ENCODE measurements at regions not wholly inside any gene's neighbourhood (a gene's known extent, or its start where the extent isn't known, plus 50 kb on each side); places are given as distances from the start of the nearest gene placed in this dataset.

- no peak for TF ChIP-seq ZFX (IDR thresholded peaks at IDR 0.05; ENCODE audit: borderline replicate concordance)
- TF ChIP-seq CTCF (IDR thresholded peaks at IDR 0.05), result no peak
- no peak overlapping the region for H3K27ac ChIP-seq
These were observed 99.7 kb downstream of the RND3 start for GRCh38 chr2:150387586-150388288.

DNA sequence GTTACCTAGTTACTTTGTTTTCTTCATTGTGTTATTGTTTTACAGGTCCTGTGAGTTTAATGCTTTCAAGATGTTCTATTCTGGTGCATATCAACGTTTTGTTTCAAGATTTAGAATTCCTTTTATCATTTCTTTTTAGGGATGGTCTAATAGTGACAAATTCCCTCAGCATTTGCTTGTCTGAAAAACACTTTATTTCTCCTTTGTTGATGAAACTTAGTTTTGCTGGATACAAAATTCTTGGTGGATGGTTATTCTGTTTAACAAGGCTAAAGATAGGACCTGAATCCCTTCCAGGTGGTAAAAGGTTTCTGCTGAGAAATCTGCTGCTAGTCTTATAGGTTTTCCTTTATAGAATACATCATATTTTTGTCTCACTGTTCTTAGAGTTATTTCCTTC lies 102.3 kb downstream of the RND3 start:
- no peak overlapping the region for H3K27ac ChIP-seq
- TF ChIP-seq CTCF (IDR thresholded peaks at IDR 0.05), result no peak
- TF ChIP-seq ZFX (IDR thresholded peaks at IDR 0.05; ENCODE audit: borderline replicate concordance), result no peak

DNA sequence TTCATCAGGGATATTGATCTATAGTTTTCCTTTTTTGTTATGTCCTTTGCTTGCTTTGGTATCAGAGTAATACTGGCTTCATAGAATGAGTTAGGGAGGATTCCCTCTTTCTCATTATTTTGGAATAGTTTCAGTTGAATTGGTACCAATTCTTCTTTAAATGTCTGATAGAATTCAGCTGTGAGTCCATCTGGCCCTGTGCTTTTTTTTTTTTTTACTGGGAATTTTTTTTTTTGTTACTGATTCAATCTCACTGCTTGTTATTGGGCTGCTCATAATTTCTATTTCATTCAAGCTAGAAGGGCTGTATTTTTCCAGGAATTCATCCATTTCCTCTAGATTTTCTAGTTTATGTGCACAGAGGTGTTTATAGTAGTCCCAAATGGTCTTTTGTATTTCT lies 103.9 kb downstream of the RND3 start:
- H3K27ac ChIP-seq, result no peak overlapping the region
- TF ChIP-seq CTCF (IDR thresholded peaks at IDR 0.05) (no peak), ZFX (IDR thresholded peaks at IDR 0.05; ENCODE audit: borderline replicate concordance) (no peak)

- TF ChIP-seq CTCF (IDR thresholded peaks at IDR 0.05) (no peak), ZFX (IDR thresholded peaks at IDR 0.05; ENCODE audit: borderline replicate concordance) (no peak)
- H3K27ac ChIP-seq, result no peak overlapping the region
These were observed 108.3 kb downstream of the RND3 start for GRCh38 chr2:150379166-150379565.

GRCh38 chr2:150378686-150379085 lies 108.8 kb downstream of the RND3 start:
- no peak for TF ChIP-seq ZFX (IDR thresholded peaks at IDR 0.05; ENCODE audit: borderline replicate concordance)
- TF ChIP-seq CTCF (IDR thresholded peaks at IDR 0.05), result no peak
- H3K27ac ChIP-seq, result no peak overlapping the region

GRCh38 chr2:150376553-150377335 lies 110.7 kb downstream of the RND3 start:
- TF ChIP-seq ZFX (IDR thresholded peaks at IDR 0.05; ENCODE audit: borderline replicate concordance), result no peak
- TF ChIP-seq CTCF (IDR thresholded peaks at IDR 0.05), result no peak

GRCh38 chr2:150375333-150375732 lies 112.1 kb downstream of the RND3 start:
- H3K27ac ChIP-seq, result no peak overlapping the region
- TF ChIP-seq CTCF (IDR thresholded peaks at IDR 0.05) (no peak), ZFX (IDR thresholded peaks at IDR 0.05; ENCODE audit: borderline replicate concordance) (no peak)

More at GRCh38 chr2:150376553-150377335, 110.7 kb downstream of the RND3 start:
- H3K27ac ChIP-seq, result no peak overlapping the region
